H9 (cell line): ENCODE measurements at regions not wholly inside any gene's neighbourhood (a gene's known extent, or its start where the extent isn't known, plus 50 kb on each side); places are given as distances from the start of the nearest gene placed in this dataset.

Experiments used
- DNase-seq: peaks from one replicate; pipeline ENCODE4 v3.0.0-alpha.2; 2017
- H2AFZ ChIP-seq: one replicate; pipeline ENCODE4 v1.6.1; 2013; ENCODE audit warnings: mild to moderate bottlenecking, low read length, control low read depth, moderate library complexity
- H2AK5ac ChIP-seq: 2 replicates; pipeline ENCODE4 v1.6.1; 2013; ENCODE audit warnings: low read length, control low read depth, mixed read lengths; ENCODE audit not compliant: insufficient read length
- H2BK120ac ChIP-seq: one replicate; pipeline ENCODE4 v1.6.1; 2013; ENCODE audit warnings: low read depth, mild to moderate bottlenecking, low read length, control low read depth, inconsistent platforms; ENCODE audit not compliant: poor library complexity, severe bottlenecking
- H2BK12ac ChIP-seq: 2 replicates; pipeline ENCODE4 v1.6.1; 2013; ENCODE audit warnings: low read length, control low read depth, mixed read lengths, low read depth; ENCODE audit not compliant: insufficient read length
- H2BK15ac ChIP-seq: 2 replicates; pipeline ENCODE4 v1.6.1; 2013; ENCODE audit warnings: low read depth, low read length, control low read depth
- H2BK20ac ChIP-seq: one replicate; pipeline ENCODE4 v1.6.1; 2013; ENCODE audit warnings: low read depth, mild to moderate bottlenecking, low read length, control low read depth, inconsistent platforms; ENCODE audit not compliant: poor library complexity, severe bottlenecking
- H2BK5ac ChIP-seq: 2 replicates; pipeline ENCODE4 v1.6.1; 2013; ENCODE audit warnings: low read length, control low read depth, mixed read lengths; ENCODE audit not compliant: insufficient read length
- H3K14ac ChIP-seq: 2 replicates; pipeline ENCODE4 v1.6.1; 2013; ENCODE audit warnings: low read length, control low read depth; ENCODE audit not compliant: insufficient read depth
- H3K18ac ChIP-seq: 2 replicates; pipeline ENCODE4 v1.6.1; 2013; ENCODE audit warnings: low read depth, mild to moderate bottlenecking, mixed read lengths, low read length, control low read depth; ENCODE audit not compliant: insufficient read length
- H3K23ac ChIP-seq: 2 replicates; pipeline ENCODE4 v1.6.1; 2013; ENCODE audit warnings: low read length, control low read depth, mixed read lengths, low read depth; ENCODE audit not compliant: insufficient read length
- H3K23me2 ChIP-seq: 2 replicates; pipeline ENCODE4 v1.6.1; 2013; ENCODE audit warnings: low read depth, mild to moderate bottlenecking, mixed read lengths, low read length, control low read depth; ENCODE audit not compliant: insufficient read length, poor library complexity, severe bottlenecking
- H3K27ac ChIP-seq: 2 replicates; pipeline ENCODE4 v1.5.1; 2013; ENCODE audit warnings: low read length, control low read depth, mixed read lengths, low read depth; ENCODE audit not compliant: insufficient read length
- H3K27me3 ChIP-seq: 2 replicates; pipeline ENCODE4 v1.6.1; 2013; ENCODE audit warnings: low read length, control low read depth, inconsistent platforms; ENCODE audit not compliant: insufficient read depth
- H3K4ac ChIP-seq: 2 replicates; pipeline ENCODE4 v1.6.1; 2013; ENCODE audit warnings: low read depth, mild to moderate bottlenecking, control low read depth, inconsistent platforms, low read length, moderate library complexity
- H3K4me1 ChIP-seq: 2 replicates; pipeline ENCODE4 v1.6.1; 2013; ENCODE audit warnings: low read length, control low read depth, inconsistent platforms; ENCODE audit not compliant: insufficient read depth
- H3K4me2 ChIP-seq: 2 replicates; pipeline ENCODE4 v1.6.1; 2013; ENCODE audit warnings: low read length, control low read depth, mixed read lengths; ENCODE audit not compliant: insufficient read length, insufficient read depth
- H3K56ac ChIP-seq: 2 replicates; pipeline ENCODE4 v1.6.1; 2013; ENCODE audit warnings: low read depth, mild to moderate bottlenecking, mixed read lengths, low read length, control low read depth; ENCODE audit not compliant: insufficient read length
- H3K79me1 ChIP-seq: 2 replicates; pipeline ENCODE4 v1.6.1; 2013; ENCODE audit warnings: low read depth, mild to moderate bottlenecking, moderate library complexity, low read length, control low read depth, inconsistent platforms; ENCODE audit not compliant: insufficient read depth, poor library complexity, severe bottlenecking
- H3K79me2 ChIP-seq: 2 replicates; pipeline ENCODE4 v1.6.1; 2013; ENCODE audit warnings: low read length, control low read depth, inconsistent platforms; ENCODE audit not compliant: insufficient read depth
- H3K9ac ChIP-seq: 2 replicates; pipeline ENCODE4 v1.6.1; 2013; ENCODE audit warnings: low read length, control low read depth, mixed read lengths; ENCODE audit not compliant: insufficient read length; ENCODE audit errors: extremely low read depth
- H3K9me3 ChIP-seq: one replicate; pipeline ENCODE4 v1.6.1; 2013; ENCODE audit warnings: low read depth, low read length, inconsistent platforms; ENCODE audit not compliant: control insufficient read depth
- H3T11ph ChIP-seq: one replicate; pipeline ENCODE4 v1.6.1; 2013; ENCODE audit warnings: mild to moderate bottlenecking, low read length, control low read depth, inconsistent platforms
- H4K20me1 ChIP-seq: one replicate; pipeline ENCODE4 v1.6.1; 2013; ENCODE audit not compliant: control insufficient read depth, insufficient read length, insufficient read depth
- H4K5ac ChIP-seq: 2 replicates; pipeline ENCODE4 v1.6.1; 2013; ENCODE audit warnings: low read depth, mild to moderate bottlenecking, mixed read lengths, low read length, control low read depth; ENCODE audit not compliant: insufficient read length
- H4K8ac ChIP-seq: replicated peaks from 2 replicates; pipeline ENCODE4 v1.6.1; 2013; ENCODE audit warnings: low read length, control low read depth, mixed read lengths, low read depth; ENCODE audit not compliant: insufficient read length
- H4K91ac ChIP-seq: 2 replicates; pipeline ENCODE4 v1.6.1; 2013; ENCODE audit warnings: low read depth, mild to moderate bottlenecking, moderate library complexity, mixed read lengths, low read length, control low read depth; ENCODE audit not compliant: insufficient read length
- H3K27ac Mint-ChIP-seq, 3 experiments: 2 replicates in 2 of 3; 3 replicates in 1 of 3; pipeline ENCODE4 v1.8.0; 2020 to 2021; ENCODE audit warnings: mixed read lengths in 3 of 3, mild to moderate bottlenecking in 1 of 3, moderate library complexity in 1 of 3
- H3K27me3 Mint-ChIP-seq: 2 replicates; pipeline ENCODE4 v1.8.0; 2021; ENCODE audit warnings: low read depth, mild to moderate bottlenecking, moderate library complexity, mixed read lengths
- H3K36me3 Mint-ChIP-seq, 3 experiments: 2 replicates in 2 of 3; 3 replicates in 1 of 3; pipeline ENCODE4 v1.8.0; 2020 to 2021; ENCODE audit warnings: low read depth in 3 of 3, mixed read lengths in 3 of 3; ENCODE audit not compliant: insufficient read depth in 1 of 3
- H3K4me1 Mint-ChIP-seq, 2 experiments: 2 replicates each; pipeline ENCODE4 v1.8.0; 2020; ENCODE audit warnings: mixed read lengths in 2 of 2
- H3K4me3 Mint-ChIP-seq, 2 experiments: 2 replicates in 1 of 2; 3 replicates in 1 of 2; pipeline ENCODE4 v1.8.0; 2020 to 2021; ENCODE audit warnings: mild to moderate bottlenecking in 2 of 2, mixed read lengths in 2 of 2, moderate library complexity in 1 of 2
- H3K9me3 Mint-ChIP-seq, 2 experiments: 2 replicates in 1 of 2; 3 replicates in 1 of 2; pipeline ENCODE4 v1.8.0; 2020; ENCODE audit warnings: mild to moderate bottlenecking in 2 of 2, mixed read lengths in 2 of 2, moderate library complexity in 1 of 2
- WGBS: extraction: QIAGEN DNeasy Blood & Tissue Kit; methylation state at CpG from one replicate; pipeline ENCODE4 v1.1.7; 2013; ENCODE audit warnings: missing lambda C conversion rate, low lambda C conversion rate, mixed read lengths; ENCODE audit not compliant: insufficient read length; ENCODE audit errors: extremely low coverage; 5-methylcytosine and 5-hydroxymethylcytosine counted together
- TF ChIP-seq, protein P1 (sequence below): fragments of 200-600 bp; sonication (generic); conservative IDR thresholded peaks from 3 replicates; pipeline ENCODE4 v1.8.0; 2021; ENCODE audit warnings: antibody characterized with exemption, mild to moderate bottlenecking

DNA sequence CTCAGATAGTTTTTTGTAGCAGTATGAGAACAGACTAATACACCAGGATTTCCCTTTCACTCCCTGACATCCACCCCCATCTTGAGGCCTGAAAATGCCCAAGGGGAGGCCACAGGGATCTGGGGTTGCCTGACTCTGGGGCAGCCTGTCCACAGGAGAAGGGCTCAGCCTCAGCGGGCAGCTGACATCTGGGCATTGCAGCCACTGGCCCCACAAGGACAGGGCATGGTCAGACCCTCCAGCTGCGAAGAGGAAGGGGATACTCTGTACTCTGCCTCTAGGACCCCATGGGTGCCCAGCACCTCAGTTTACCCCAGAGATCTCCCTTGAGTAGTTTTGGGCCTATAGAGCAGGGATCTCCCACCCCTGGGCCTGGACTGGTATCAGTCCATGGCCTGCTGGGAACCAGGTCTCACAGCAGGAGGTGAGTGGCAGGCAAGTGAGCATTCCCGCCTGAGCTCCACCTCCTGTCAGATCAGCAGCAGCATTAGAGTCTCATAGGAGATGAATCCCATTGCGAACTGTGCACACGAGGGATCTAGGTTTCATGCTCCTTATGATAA is 138.9 kb downstream of the HMX1 start:
- H4K20me1 ChIP-seq, result no peaks in the 10 kb centered on the region
- H2BK20ac ChIP-seq, result no peak overlapping the region
- H3K23ac ChIP-seq, result no peak overlapping the region
- H3K27ac Mint-ChIP-seq, result no peak overlapping the region
- H3K4ac ChIP-seq, result no peak overlapping the region
- no peak overlapping the region for H2BK120ac ChIP-seq
- no peaks in the 10 kb centered on the region for H3K9me3 ChIP-seq
- H3K14ac ChIP-seq, result no peak overlapping the region
- H2BK12ac ChIP-seq, result no peak overlapping the region
- H2BK15ac ChIP-seq, result no peak overlapping the region
- H3K79me2 ChIP-seq, result no peaks in the 10 kb centered on the region
- H2AFZ ChIP-seq, result no peak overlapping the region
- no peak overlapping the region for H2AK5ac ChIP-seq
- H3K27me3 Mint-ChIP-seq, result no peaks in the 10 kb centered on the region; the same call in none of the 2 replicates
- no peak overlapping the region for H2BK5ac ChIP-seq
- no peak overlapping the region for H3K56ac ChIP-seq
- H3K23me2 ChIP-seq, result no peaks in the 10 kb centered on the region
- no peak overlapping the region for H4K8ac ChIP-seq
- H3K4me1 ChIP-seq, result no peaks in the 10 kb centered on the region
- no peak overlapping the region for H3K9ac ChIP-seq
- peak; percentile 18 for DNase-seq
- H3K79me1 ChIP-seq, result no peaks in the 10 kb centered on the region
- H3K4me1 Mint-ChIP-seq, result no peaks in the 10 kb centered on the region
- H4K5ac ChIP-seq, result no peak overlapping the region
- H3K18ac ChIP-seq, result no peak overlapping the region
- no peaks in the 10 kb centered on the region for H3K27me3 ChIP-seq
- H3T11ph ChIP-seq, result no peak overlapping the region
- H3K4me2 ChIP-seq, result no peak overlapping the region
- H3K36me3 Mint-ChIP-seq, result peaks cover 0 to 13% (median 2%) of the 10 kb centered on the region in 3 experiments; a peak in 4 of 7 replicates
- no peak overlapping the region for H3K4me3 Mint-ChIP-seq
- TF ChIP-seq, protein P1, sequence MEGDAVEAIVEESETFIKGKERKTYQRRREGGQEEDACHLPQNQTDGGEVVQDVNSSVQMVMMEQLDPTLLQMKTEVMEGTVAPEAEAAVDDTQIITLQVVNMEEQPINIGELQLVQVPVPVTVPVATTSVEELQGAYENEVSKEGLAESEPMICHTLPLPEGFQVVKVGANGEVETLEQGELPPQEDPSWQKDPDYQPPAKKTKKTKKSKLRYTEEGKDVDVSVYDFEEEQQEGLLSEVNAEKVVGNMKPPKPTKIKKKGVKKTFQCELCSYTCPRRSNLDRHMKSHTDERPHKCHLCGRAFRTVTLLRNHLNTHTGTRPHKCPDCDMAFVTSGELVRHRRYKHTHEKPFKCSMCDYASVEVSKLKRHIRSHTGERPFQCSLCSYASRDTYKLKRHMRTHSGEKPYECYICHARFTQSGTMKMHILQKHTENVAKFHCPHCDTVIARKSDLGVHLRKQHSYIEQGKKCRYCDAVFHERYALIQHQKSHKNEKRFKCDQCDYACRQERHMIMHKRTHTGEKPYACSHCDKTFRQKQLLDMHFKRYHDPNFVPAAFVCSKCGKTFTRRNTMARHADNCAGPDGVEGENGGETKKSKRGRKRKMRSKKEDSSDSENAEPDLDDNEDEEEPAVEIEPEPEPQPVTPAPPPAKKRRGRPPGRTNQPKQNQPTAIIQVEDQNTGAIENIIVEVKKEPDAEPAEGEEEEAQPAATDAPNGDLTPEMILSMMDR, result no peak
- no CpG with 5 or more reads among the region's 5 CpGs for WGBS
- H3K27ac ChIP-seq, result no peak overlapping the region
- no peak overlapping the region for H4K91ac ChIP-seq
- peaks cover 18 to 24% of the 10 kb centered on the region in 2 experiments for H3K9me3 Mint-ChIP-seq
